AG09319 (cell line): ENCODE measurements at regions not wholly inside any gene's neighbourhood (a gene's known extent, or its start where the extent isn't known, plus 50 kb on each side); places are given as distances from the start of the nearest gene placed in this dataset.

ENCODE experiments used
- DNase-seq: peaks from one replicate; pipeline ENCODE4 v3.0.0-alpha.2; 2010; ENCODE audit warnings: low read depth; ENCODE audit errors: extremely low read depth
- TF ChIP-seq, protein P1 (sequence below): IDR thresholded peaks from 2 replicates; pipeline ENCODE4 v1.5.1; 2011; ENCODE audit warnings: low read depth, mild to moderate bottlenecking, inconsistent platforms, low read length, moderate library complexity

DNA sequence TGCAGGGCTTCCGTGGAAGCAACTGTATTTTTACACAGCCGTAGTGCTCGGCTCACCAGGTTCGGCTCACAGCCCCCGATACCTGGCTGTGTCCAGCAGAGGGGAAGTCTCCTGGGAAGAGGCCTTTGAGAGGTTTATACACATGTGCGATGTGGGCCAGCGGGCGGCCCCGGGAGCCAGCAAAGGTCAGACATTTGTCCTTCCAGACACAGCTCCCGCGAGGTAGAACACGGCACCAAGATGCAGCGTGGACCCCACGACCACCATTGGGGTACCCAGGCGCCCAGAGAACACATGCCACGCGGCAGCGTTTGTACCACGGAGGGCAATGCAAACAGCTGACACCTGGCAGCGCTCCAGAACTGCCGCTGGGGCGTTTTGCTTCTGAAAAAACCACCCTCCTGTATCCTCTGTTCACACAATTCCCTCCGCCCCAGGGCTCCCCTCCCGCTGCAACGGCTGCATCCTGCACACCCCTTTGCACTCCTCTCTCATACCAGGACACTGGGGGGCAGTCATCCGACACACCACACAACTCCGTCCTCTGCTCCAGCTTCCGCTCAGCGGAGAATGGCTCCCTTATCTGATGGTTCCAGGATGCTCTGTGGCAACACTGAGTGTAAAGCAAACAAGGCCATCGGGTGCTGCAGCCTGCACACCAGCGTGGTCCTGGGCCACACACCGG lies 235.3 kb downstream of the SYK start:
- peak; percentile 63 for DNase-seq

DNA sequence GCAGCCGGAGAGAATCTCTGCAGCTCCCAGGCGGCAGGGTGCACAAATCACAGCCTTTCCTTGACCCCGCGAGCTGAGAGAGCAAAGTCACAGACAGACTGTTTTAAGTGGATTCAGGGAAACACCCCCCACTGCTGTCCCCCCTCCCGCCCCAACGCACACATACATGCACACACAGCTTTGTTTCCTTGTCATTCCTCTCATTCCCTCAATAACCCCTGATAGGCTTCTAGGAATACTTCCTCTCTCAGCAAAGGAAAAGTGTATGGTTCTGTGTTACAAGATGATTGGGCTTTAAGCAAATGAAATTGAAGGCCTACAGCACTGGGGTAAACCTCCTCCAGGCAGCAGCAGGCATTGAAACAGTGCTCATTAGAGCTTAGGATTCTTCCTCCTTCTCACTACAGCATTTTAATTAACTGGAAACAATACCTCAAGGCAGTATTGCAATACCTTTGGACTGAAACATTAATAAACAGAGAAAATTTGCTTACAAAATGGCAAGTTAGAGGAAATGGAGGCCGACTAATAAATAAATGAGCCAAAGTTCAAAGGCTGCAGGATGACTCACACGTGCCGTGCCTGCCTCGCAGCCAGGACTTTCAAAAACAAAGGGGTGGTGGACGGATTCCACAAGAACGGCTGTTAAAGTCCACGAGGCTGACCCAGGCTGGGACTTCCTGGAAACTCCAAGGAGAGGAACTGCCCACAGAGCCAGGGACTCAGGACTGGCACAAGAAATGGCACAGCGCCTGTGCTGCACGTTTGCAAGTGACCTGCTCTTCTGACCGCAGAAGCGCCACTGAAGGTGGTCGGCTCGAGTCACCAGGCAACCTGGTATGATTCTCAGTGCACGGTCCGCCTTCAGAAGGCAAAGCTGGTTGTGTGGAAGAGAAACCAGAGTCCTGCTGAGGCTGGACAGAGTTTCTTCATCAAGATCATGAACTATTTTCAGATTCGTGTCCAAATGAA lies 236.2 kb downstream of the SYK start:
- peak; percentile 54 for DNase-seq
- TF ChIP-seq, protein P1, sequence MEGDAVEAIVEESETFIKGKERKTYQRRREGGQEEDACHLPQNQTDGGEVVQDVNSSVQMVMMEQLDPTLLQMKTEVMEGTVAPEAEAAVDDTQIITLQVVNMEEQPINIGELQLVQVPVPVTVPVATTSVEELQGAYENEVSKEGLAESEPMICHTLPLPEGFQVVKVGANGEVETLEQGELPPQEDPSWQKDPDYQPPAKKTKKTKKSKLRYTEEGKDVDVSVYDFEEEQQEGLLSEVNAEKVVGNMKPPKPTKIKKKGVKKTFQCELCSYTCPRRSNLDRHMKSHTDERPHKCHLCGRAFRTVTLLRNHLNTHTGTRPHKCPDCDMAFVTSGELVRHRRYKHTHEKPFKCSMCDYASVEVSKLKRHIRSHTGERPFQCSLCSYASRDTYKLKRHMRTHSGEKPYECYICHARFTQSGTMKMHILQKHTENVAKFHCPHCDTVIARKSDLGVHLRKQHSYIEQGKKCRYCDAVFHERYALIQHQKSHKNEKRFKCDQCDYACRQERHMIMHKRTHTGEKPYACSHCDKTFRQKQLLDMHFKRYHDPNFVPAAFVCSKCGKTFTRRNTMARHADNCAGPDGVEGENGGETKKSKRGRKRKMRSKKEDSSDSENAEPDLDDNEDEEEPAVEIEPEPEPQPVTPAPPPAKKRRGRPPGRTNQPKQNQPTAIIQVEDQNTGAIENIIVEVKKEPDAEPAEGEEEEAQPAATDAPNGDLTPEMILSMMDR: no peak

More for the DNA sequence above, 235.3 kb downstream of the SYK start:
- TF ChIP-seq, protein P1: peak; percentile 63

- DNase-seq: no peak
- TF ChIP-seq, protein P1: no peak
Measured at GRCh38 chr9:91038483-91039124, 237.0 kb downstream of the SYK start.

- no peak for DNase-seq
- TF ChIP-seq, protein P1: no peak
Measured at GRCh38 chr9:91039125-91039834, 237.7 kb downstream of the SYK start.

- TF ChIP-seq, protein P1: no peak
- no peak for DNase-seq
Measured at GRCh38 chr9:91039835-91040140, 238.2 kb downstream of the SYK start.

GRCh38 chr9:91040371-91041215 lies 239.0 kb downstream of the SYK start:
- no peak for DNase-seq
- TF ChIP-seq, protein P1: no peak
